Karpas-422 (cell line): ENCODE measurements at regions not wholly inside any gene's neighbourhood (a gene's known extent, or its start where the extent isn't known, plus 50 kb on each side); places are given as distances from the start of the nearest gene placed in this dataset.
A peak's percentile ranks its signal among the peaks of the same experiment; 100 is the strongest.
"Not testable (repeated sequence)": the region's sequence is repeated elsewhere in the genome, so short reads cannot be mapped to it uniquely, and the experiment has no call there.

ENCODE experiments used
- DNase-seq: peaks from one replicate; pipeline ENCODE4 v3.0.0-alpha.2; 2015
- H2AFZ ChIP-seq: fragments of 200-600 bp; sonication (generic); 2 replicates; pipeline ENCODE4 v1.6.1; 2014; ENCODE audit warnings: antibody characterized with exemption, low read length, mixed read lengths
- H3K27ac ChIP-seq: fragments of 200-600 bp; sonication (generic); 2 replicates; pipeline ENCODE4 v1.5.1; 2014; ENCODE audit warnings: mild to moderate bottlenecking, low read length, moderate library complexity
- H3K27me3 ChIP-seq: fragments of 200-600 bp; sonication (generic); 2 replicates; pipeline ENCODE4 v1.6.1; 2014; ENCODE audit warnings: low read length, mixed read lengths
- H3K36me3 ChIP-seq: fragments of 200-600 bp; sonication (generic); 2 replicates; pipeline ENCODE4 v1.6.1; 2014; ENCODE audit warnings: low read length, mixed read lengths; ENCODE audit not compliant: insufficient read depth
- H3K4me1 ChIP-seq: fragments of 200-600 bp; sonication (generic); 2 replicates; pipeline ENCODE4 v1.6.1; 2014; ENCODE audit warnings: mild to moderate bottlenecking, low read length, mixed read lengths
- H3K4me2 ChIP-seq: fragments of 200-600 bp; sonication (generic); 2 replicates; pipeline ENCODE4 v1.6.1; 2014; ENCODE audit warnings: low read length, low read depth, mild to moderate bottlenecking; ENCODE audit not compliant: poor library complexity, severe bottlenecking
- H3K4me3 ChIP-seq: fragments of 200-600 bp; sonication (generic); 2 replicates; pipeline ENCODE4 v1.5.1; 2014; ENCODE audit warnings: mild to moderate bottlenecking, antibody characterized with exemption, low read length, mixed read lengths
- H3K79me2 ChIP-seq: fragments of 200-600 bp; sonication (generic); 2 replicates; pipeline ENCODE4 v1.6.1; 2014; ENCODE audit warnings: mild to moderate bottlenecking, low read length, mixed read lengths
- H3K9ac ChIP-seq: fragments of 200-600 bp; sonication (generic); 2 replicates; pipeline ENCODE4 v1.6.0; 2014; ENCODE audit warnings: low read length
- H3K9me2 ChIP-seq: fragments of 200-600 bp; sonication (generic), shearing (Covaris generic); replicated peaks from 2 replicates; pipeline ENCODE4 v1.6.0; 2014; ENCODE audit warnings: mild to moderate bottlenecking, low read length, moderate library complexity; ENCODE audit not compliant: insufficient read depth
- H3K9me3 ChIP-seq: fragments of 300-700, 200-600 bp; sonication (generic); 2 replicates; pipeline ENCODE4 v1.6.1; 2014; ENCODE audit warnings: low read length, mixed read lengths
- H4K20me1 ChIP-seq: fragments of 200-600 bp; sonication (generic); 2 replicates; pipeline ENCODE4 v1.6.1; 2014; ENCODE audit warnings: mild to moderate bottlenecking, antibody characterized with exemption, low read length, low read depth; ENCODE audit not compliant: insufficient read depth

GRCh38 chr13:112174476-112175110, 107.6 kb downstream of the SOX1 start:
- H3K9me3 ChIP-seq = no peaks in the 10 kb centered on the region
- no peak overlapping the region for H3K4me2 ChIP-seq
- no peaks in the 10 kb centered on the region; the same call in 1 of the 2 replicates for H3K27me3 ChIP-seq
- H4K20me1 ChIP-seq = no peaks in the 10 kb centered on the region
- no peaks in the 10 kb centered on the region for H3K9me2 ChIP-seq
- no peak for DNase-seq
- no peaks in the 10 kb centered on the region for H3K79me2 ChIP-seq
- no peak overlapping the region for H3K27ac ChIP-seq
- H2AFZ ChIP-seq = no peak overlapping the region
- no peak overlapping the region for H3K4me3 ChIP-seq
- H3K9ac ChIP-seq = no peak overlapping the region
- no peaks in the 10 kb centered on the region for H3K4me1 ChIP-seq
- H3K36me3 ChIP-seq = no peaks in the 10 kb centered on the region

- Histone ChIP-seq H3K4me2 (no peak overlapping the region), H3K79me2 (no peaks in the 10 kb centered on the region), H3K36me3 (no peaks in the 10 kb centered on the region), H3K9ac (no peak overlapping the region), H3K9me3 (no peaks in the 10 kb centered on the region), H4K20me1 (no peaks in the 10 kb centered on the region), H3K27ac (no peak overlapping the region), H3K4me3 (no peak overlapping the region), H3K4me1 (no peaks in the 10 kb centered on the region), H3K9me2 (no peaks in the 10 kb centered on the region), H2AFZ (no peak overlapping the region), H3K27me3 (no peaks in the 10 kb centered on the region; the same call in 1 of the 2 replicates)
- DNase-seq = peak; percentile 50
Measured at GRCh38 chr13:112175162-112176075, 108.5 kb downstream of the SOX1 start.

- H3K4me2 ChIP-seq, H4K20me1 ChIP-seq, H3K4me3 ChIP-seq, H3K9ac ChIP-seq, H3K27ac ChIP-seq, H3K27me3 ChIP-seq, DNase-seq, H3K79me2 ChIP-seq, H2AFZ ChIP-seq, H3K9me2 ChIP-seq, H3K9me3 ChIP-seq, H3K4me1 ChIP-seq, H3K36me3 ChIP-seq: not testable (repeated sequence)
Measured at GRCh38 chr13:112176141-112177119, 109.5 kb downstream of the SOX1 start.

- H3K9ac ChIP-seq = no peak overlapping the region
- H3K27ac ChIP-seq = no peak overlapping the region
Measured at GRCh38 chr13:112177450-112178288, 110.7 kb downstream of the SOX1 start.

GRCh38 chr13:112178769-112179168, 111.8 kb downstream of the SOX1 start:
- no peak overlapping the region for H3K4me3 ChIP-seq
- H3K9me2 ChIP-seq = no peaks in the 10 kb centered on the region
- no peak overlapping the region for H3K27ac ChIP-seq
- no peaks in the 10 kb centered on the region; the same call in 1 of the 2 replicates for H3K27me3 ChIP-seq
- H3K4me2 ChIP-seq = no peak overlapping the region
- no peak overlapping the region for H2AFZ ChIP-seq
- no peaks in the 10 kb centered on the region for H3K79me2 ChIP-seq
- H3K9me3 ChIP-seq = no peaks in the 10 kb centered on the region
- H4K20me1 ChIP-seq = no peaks in the 10 kb centered on the region
- no peaks in the 10 kb centered on the region for H3K4me1 ChIP-seq
- no peaks in the 10 kb centered on the region for H3K36me3 ChIP-seq
- DNase-seq = no peak
- no peak overlapping the region for H3K9ac ChIP-seq

More at GRCh38 chr13:112177450-112178288, 110.7 kb downstream of the SOX1 start:
- Histone ChIP-seq H2AFZ (no peak overlapping the region), H3K9me2 (no peaks in the 10 kb centered on the region), H3K9me3 (no peaks in the 10 kb centered on the region), H4K20me1 (no peaks in the 10 kb centered on the region), H3K27me3 (no peaks in the 10 kb centered on the region; the same call in 1 of the 2 replicates), H3K36me3 (no peaks in the 10 kb centered on the region), H3K4me1 (no peaks in the 10 kb centered on the region), H3K79me2 (no peaks in the 10 kb centered on the region), H3K4me3 (no peak overlapping the region), H3K4me2 (no peak overlapping the region)
- DNase-seq = no peak

GRCh38 chr13:112179421-112179820, 112.5 kb downstream of the SOX1 start:
- Histone ChIP-seq H3K4me1 (no peaks in the 10 kb centered on the region), H3K9ac (no peak overlapping the region), H3K36me3 (no peaks in the 10 kb centered on the region), H3K4me2 (no peak overlapping the region), H3K79me2 (no peaks in the 10 kb centered on the region), H4K20me1 (no peaks in the 10 kb centered on the region), H3K4me3 (no peak overlapping the region), H3K9me3 (no peaks in the 10 kb centered on the region), H2AFZ (no peak overlapping the region), H3K27ac (no peak overlapping the region), H3K27me3 (no peaks in the 10 kb centered on the region; the same call in 1 of the 2 replicates), H3K9me2 (no peaks in the 10 kb centered on the region)
- DNase-seq = no peak

GRCh38 chr13:112179995-112180394, 113.0 kb downstream of the SOX1 start:
- DNase-seq = no peak
- Histone ChIP-seq H3K9me3 (no peaks in the 10 kb centered on the region), H3K9me2 (no peaks in the 10 kb centered on the region), H3K4me1 (no peaks in the 10 kb centered on the region), H3K79me2 (no peaks in the 10 kb centered on the region), H3K36me3 (no peaks in the 10 kb centered on the region), H3K27ac (no peak overlapping the region), H3K27me3 (no peaks in the 10 kb centered on the region), H3K9ac (no peak overlapping the region), H2AFZ (no peak overlapping the region), H3K4me3 (no peak overlapping the region), H3K4me2 (no peak overlapping the region), H4K20me1 (no peaks in the 10 kb centered on the region)
